NB4 (cell line): ENCODE measurements at regions not wholly inside any gene's neighbourhood (a gene's known extent, or its start where the extent isn't known, plus 50 kb on each side); places are given as distances from the start of the nearest gene placed in this dataset.

Experiments used
- TF ChIP-seq, protein P1 (sequence below): IDR thresholded peaks from one replicate; pipeline ENCODE4 v1.5.1; 2012; ENCODE audit warnings: low read depth, low read length
- TF ChIP-seq, protein P2 (sequence below): IDR thresholded peaks from 2 replicates; pipeline ENCODE4 v1.6.1; 2011; ENCODE audit warnings: low read depth, low read length

DNA sequence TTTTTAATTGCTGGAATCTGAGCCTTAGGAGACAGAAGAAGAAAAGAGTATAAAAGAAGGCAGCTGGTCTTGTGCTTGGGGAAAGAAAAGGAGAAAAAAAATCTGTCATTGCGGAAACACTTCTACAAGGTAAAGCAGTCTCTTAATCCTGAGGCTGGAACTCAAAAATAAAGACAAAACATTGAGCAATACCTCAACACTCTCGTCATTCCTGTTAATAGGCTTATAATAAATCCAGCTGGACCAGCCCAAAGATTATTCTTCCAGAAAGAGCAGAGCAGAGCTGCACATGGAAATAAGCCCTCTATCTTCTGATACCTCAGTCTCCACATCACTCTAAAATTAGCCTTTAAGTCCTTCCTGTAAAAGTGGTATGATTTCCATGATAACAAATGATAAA, 62.0 kb upstream of the HIVEP1 start:
- TF ChIP-seq, protein P1, sequence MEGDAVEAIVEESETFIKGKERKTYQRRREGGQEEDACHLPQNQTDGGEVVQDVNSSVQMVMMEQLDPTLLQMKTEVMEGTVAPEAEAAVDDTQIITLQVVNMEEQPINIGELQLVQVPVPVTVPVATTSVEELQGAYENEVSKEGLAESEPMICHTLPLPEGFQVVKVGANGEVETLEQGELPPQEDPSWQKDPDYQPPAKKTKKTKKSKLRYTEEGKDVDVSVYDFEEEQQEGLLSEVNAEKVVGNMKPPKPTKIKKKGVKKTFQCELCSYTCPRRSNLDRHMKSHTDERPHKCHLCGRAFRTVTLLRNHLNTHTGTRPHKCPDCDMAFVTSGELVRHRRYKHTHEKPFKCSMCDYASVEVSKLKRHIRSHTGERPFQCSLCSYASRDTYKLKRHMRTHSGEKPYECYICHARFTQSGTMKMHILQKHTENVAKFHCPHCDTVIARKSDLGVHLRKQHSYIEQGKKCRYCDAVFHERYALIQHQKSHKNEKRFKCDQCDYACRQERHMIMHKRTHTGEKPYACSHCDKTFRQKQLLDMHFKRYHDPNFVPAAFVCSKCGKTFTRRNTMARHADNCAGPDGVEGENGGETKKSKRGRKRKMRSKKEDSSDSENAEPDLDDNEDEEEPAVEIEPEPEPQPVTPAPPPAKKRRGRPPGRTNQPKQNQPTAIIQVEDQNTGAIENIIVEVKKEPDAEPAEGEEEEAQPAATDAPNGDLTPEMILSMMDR = no peak
- TF ChIP-seq, protein P2, sequence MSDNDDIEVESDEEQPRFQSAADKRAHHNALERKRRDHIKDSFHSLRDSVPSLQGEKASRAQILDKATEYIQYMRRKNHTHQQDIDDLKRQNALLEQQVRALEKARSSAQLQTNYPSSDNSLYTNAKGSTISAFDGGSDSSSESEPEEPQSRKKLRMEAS = no peak
